ENCODE measurements at regions not wholly inside any gene's neighbourhood (a gene's known extent, or its start where the extent isn't known, plus 50 kb on each side); places are given as distances from the start of the nearest gene placed in this dataset.
"Not testable (repeated sequence)": the region's sequence is repeated elsewhere in the genome, so short reads cannot be mapped to it uniquely, and the experiment has no call there.

- TF ChIP-seq POLR2A, CTCF, POLR2AphosphoS5 (IDR thresholded peaks at IDR 0.05): not testable (repeated sequence)
Observed at GRCh38 chr6:168186018-168186417, 107.0 kb upstream of the FRMD1 start.
